Subcutaneous abdominal adipose tissue (tissue), 5 donors: ENCODE measurements at regions not wholly inside any gene's neighbourhood (a gene's known extent, or its start where the extent isn't known, plus 50 kb on each side); places are given as distances from the start of the nearest gene placed in this dataset.
"Not testable (repeated sequence)": the region's sequence is repeated elsewhere in the genome, so short reads cannot be mapped to it uniquely, and the experiment has no call there.

Experiments
- H3K27ac ChIP-seq: one replicate; pipeline ENCODE4 v1.7.0; 2013; ENCODE audit warnings: low read depth, mild to moderate bottlenecking, inconsistent platforms, low read length, moderate library complexity
- H3K27me3 ChIP-seq, 5 donors: one replicate each; pipeline ENCODE4 v1.7.0; 2013; ENCODE audit warnings: low read length in 5 of 5, inconsistent platforms in 1 of 5; ENCODE audit not compliant: control insufficient read depth in 5 of 5, insufficient read depth in 4 of 5
- H3K36me3 ChIP-seq, 5 donors: one replicate each; pipeline ENCODE4 v1.7.0; 2013; ENCODE audit warnings: low read length in 5 of 5; ENCODE audit not compliant: control insufficient read depth in 5 of 5, insufficient read depth in 5 of 5
- H3K4me1 ChIP-seq, 5 donors: one replicate each; pipeline ENCODE4 v1.7.0; 2013; ENCODE audit warnings: low read length in 5 of 5, mild to moderate bottlenecking in 3 of 5, moderate library complexity in 1 of 5; ENCODE audit not compliant: control insufficient read depth in 5 of 5, insufficient read depth in 5 of 5
- H3K4me3 ChIP-seq, 5 donors: one replicate each; pipeline ENCODE4 v1.7.0; 2013; ENCODE audit warnings: low read length in 5 of 5, low read depth in 1 of 5
- H3K9ac ChIP-seq, 5 donors: one replicate each; pipeline ENCODE4 v1.7.0; 2013; ENCODE audit warnings: low read length in 5 of 5, mild to moderate bottlenecking in 4 of 5, moderate library complexity in 3 of 5
- H3K9me3 ChIP-seq, 5 donors: one replicate each; pipeline ENCODE4 v1.7.0; 2013; ENCODE audit warnings: low read length in 5 of 5; ENCODE audit not compliant: control insufficient read depth in 5 of 5
- donor health status: healthy.
- donor health status: healthy.
- donor health status: healthy.
- donor health status: healthy.
- donor health status: healthy.

DNA sequence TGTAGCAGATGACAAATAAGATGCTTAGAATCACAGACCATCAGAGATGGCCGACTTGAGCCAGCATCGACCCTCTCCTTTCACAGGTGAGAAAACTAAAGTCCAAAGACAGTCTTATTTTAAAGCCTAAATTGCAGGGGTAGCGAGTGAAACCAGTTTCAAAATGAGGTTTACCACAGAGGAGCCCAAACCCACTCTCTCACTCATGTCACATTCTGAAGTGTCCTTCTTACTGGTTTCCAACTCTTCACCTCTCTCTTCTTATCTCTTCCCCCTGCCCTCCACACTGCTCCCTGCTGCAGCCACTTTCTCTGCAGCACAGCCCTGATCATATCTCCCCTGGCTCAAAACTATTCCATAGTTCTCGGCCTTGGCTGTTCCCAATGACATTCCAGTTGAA is 57.0 kb upstream of the NID2 start:
- H3K36me3 ChIP-seq, result no peaks in the 10 kb centered on the region
- no peak overlapping the region for H3K9ac ChIP-seq
- H3K4me1 ChIP-seq, result peaks cover 2 to 24% (median 16%) of the 10 kb centered on the region in 5 donors
- H3K27me3 ChIP-seq, result no peaks in the 10 kb centered on the region
- H3K4me3 ChIP-seq, result no peak overlapping the region
- peak overlapping the region; percentile 47 for H3K27ac ChIP-seq
- no peaks in the 10 kb centered on the region for H3K9me3 ChIP-seq

DNA sequence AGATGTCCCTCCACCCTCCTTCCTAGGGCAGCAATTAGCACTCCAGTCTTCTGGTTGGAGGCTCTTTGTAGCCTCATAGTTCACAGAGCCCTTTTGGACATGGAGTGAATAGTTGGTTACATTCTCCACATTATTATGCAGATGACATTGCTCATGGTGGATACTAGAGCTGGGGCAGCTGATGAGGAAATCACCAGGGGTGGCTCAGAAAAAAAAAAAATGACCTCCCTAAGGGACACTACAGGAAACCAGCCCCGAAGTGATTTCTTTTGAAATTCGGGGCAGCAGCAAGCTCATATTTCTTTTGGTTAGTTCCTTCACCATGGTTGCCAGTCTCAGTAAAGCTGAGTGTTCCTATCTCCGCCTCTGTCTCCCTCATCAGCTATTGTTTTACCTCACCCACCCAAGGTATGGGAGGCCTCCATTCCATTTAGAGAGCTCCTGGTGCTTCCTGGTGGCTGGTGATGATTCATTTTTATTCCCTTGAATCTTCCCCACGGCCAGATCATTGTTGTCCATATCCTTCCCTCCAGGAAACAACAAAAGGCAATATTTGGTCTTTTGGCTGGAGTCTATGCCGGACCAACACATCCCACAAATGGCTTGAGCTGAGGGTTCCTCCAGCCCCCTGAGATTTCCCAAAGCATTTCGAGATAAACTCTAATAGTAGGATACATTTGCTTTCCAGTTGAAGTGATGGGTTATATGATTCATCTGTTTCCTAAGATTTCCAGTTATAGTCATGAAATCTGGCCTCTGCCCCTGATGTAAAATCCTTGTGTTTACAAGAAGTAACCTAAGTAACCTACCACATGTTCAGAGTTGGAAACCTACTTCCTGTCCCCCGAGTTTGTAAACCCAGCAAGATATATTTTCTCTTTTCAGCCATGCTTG is 56.2 kb upstream of the NID2 start:
- Histone ChIP-seq H3K27me3 (no peaks in the 10 kb centered on the region), H3K4me1 (peaks cover 2 to 23% (median 15%) of the 10 kb centered on the region in 5 donors), H3K27ac (peak overlapping the region; percentile 47), H3K9me3 (no peaks in the 10 kb centered on the region), H3K9ac (no peak overlapping the region), H3K4me3 (no peak overlapping the region), H3K36me3 (no peaks in the 10 kb centered on the region)

DNA sequence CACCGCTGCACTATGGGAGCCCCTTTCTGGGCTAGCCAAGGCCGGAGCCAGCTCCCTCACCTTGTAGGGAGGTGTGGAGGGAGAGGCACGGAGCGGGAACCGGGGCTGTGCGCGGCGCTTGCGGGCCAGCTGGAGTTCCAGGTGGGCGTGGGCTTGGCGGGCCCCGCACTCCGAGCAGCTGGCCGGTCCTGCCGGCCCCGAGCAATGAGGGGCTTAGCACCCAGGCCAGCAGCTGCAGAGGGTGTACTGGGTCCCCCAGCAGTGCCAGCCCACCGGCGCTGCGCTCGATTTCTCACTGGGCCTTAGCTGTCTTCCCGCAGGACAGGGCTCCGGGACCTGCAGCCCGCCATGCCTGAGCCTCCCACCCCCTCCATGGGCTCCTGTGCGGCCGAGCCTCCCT is 53.3 kb upstream of the NID2 start:
- H3K9ac ChIP-seq, H3K9me3 ChIP-seq, H3K27ac ChIP-seq, H3K36me3 ChIP-seq, H3K4me3 ChIP-seq, H3K27me3 ChIP-seq: not testable (repeated sequence)
- peaks cover 2 to 22% (median 12%) of the 10 kb centered on the region in 5 donors for H3K4me1 ChIP-seq

DNA sequence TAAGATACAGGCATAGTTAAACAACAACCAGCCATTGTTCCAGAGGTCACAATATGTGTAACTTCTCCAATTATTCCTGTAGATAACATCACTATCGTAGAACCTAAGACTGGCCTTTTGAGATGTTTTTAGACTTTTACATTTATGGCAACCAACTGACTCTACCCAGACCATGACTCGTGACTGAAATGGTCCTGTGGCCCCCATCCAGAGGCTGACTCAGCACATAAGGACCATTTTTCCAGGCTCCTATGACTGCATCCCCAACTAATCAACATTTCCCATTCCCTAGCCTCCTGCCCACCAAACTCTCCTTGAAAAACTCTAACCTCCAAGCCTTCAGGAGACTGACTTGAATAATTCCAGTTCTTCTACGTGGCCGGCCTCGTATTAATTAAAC is 52.6 kb upstream of the NID2 start:
- Histone ChIP-seq H3K4me3 (no peak overlapping the region), H3K9me3 (no peaks in the 10 kb centered on the region), H3K4me1 (peaks cover 2 to 22% (median 12%) of the 10 kb centered on the region in 5 donors), H3K9ac (no peak overlapping the region), H3K36me3 (no peaks in the 10 kb centered on the region), H3K27ac (no peak overlapping the region), H3K27me3 (no peaks in the 10 kb centered on the region)

DNA sequence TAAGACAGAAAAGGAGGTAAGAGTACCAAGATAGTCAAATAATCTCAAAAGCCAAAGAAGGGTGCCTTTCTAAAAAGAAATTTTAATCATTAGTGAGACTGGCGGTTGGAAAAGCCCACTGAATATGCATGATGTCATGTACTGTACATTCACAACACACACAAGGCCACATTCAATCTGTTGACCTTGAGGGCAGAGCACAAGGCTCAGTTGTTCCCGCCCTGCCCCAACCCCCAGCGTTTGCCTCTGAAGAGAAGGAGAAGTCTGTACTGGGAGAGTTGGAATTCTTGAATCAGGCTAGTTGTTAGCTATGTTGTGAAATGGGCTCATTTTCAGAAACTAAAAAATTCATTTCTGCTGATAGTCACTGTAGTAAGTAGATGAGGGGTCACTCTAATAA is 50.2 kb upstream of the NID2 start:
- no peak overlapping the region for H3K9ac ChIP-seq
- no peak overlapping the region for H3K27ac ChIP-seq
- H3K4me1 ChIP-seq, result peaks cover 0 to 4% (median 0%) of the 10 kb centered on the region in 5 donors
- no peaks in the 10 kb centered on the region for H3K9me3 ChIP-seq
- no peaks in the 10 kb centered on the region for H3K36me3 ChIP-seq
- H3K4me3 ChIP-seq, result no peak overlapping the region
- H3K27me3 ChIP-seq, result no peaks in the 10 kb centered on the region
